HCT116 (cell line): ENCODE measurements at regions not wholly inside any gene's neighbourhood (a gene's known extent, or its start where the extent isn't known, plus 50 kb on each side); places are given as distances from the start of the nearest gene placed in this dataset.

ENCODE experiments used
- ATAC-seq: fragments of 200-7000 bp; cut with Tn5 transposase; 2 replicates; pipeline ENCODE4 v1.9.1; 2020; ENCODE audit warnings: mild to moderate bottlenecking, moderate library complexity
- BruUV-seq: library from RNA; stranded (reverse); fragments of 400-500 nt; replicated peaks from 2 replicates; lab custom pipeline; 2021; lab: Mats Ljungman, UMichigan
- CTCF ChIA-PET: fragments of 300-600 bp; sonication (Branson Sonifier 250); formaldehyde crosslinking; loops from one replicate; lab custom pipeline; 2021; ENCODE audit warnings: antibody characterized with exemption; lab: Charles Lee
- POLR2A ChIA-PET: fragments of 300-600, 350-600 bp; sonication (Branson Sonifier 250); formaldehyde crosslinking; loops from one replicate; lab custom pipeline; 2021; ENCODE audit warnings: antibody characterized with exemption; lab: Charles Lee
- RAD21 ChIA-PET, 2 experiments: fragments of 300-600 bp; sonication (Branson Sonifier 250); formaldehyde crosslinking; loops; one replicate each; lab custom pipeline; 2023; ENCODE audit warnings: low total read pairs in 2 of 2; ENCODE audit not compliant: uncharacterized antibody in 2 of 2, unreplicated experiment in 2 of 2, low non-redundant PET in 1 of 2; lab: Charles Lee
- DNase-seq: peaks from one replicate; pipeline ENCODE4 v3.0.0-alpha.2; 2010; ENCODE audit warnings: low read depth, low spot score
- H2AFZ ChIP-seq: fragments of 200-600 bp; shearing (Covaris generic), sonication (generic); 2 replicates; pipeline ENCODE4 v1.6.1; 2017; ENCODE audit warnings: low read depth, mixed run types, mixed read lengths, antibody characterized with exemption, low read length; ENCODE audit not compliant: poor library complexity, severe bottlenecking
- H3K27ac ChIP-seq: 2 replicates; pipeline ENCODE4 v1.5.1; 2012; ENCODE audit warnings: low read depth, low read length
- H3K27me3 ChIP-seq: fragments of 200-600 bp; sonication (generic); 2 replicates; pipeline ENCODE4 v1.6.1; 2016; ENCODE audit warnings: mixed run types, low read length, mixed read lengths; ENCODE audit not compliant: insufficient read depth
- H3K36me3 ChIP-seq, 2 experiments: fragments of 200-500 bp in 1 of 2; fragments of 200-600 bp in 1 of 2; sonication (Bioruptor generic) in 1 of 2; sonication (generic) in 1 of 2; 2 replicates each; pipeline versions ENCODE4 v1.5.1 to v1.6.1; 2014 to 2016; ENCODE audit warnings: low read length in 2 of 2, inconsistent platforms in 1 of 2, mixed read lengths in 1 of 2, mixed run types in 1 of 2; ENCODE audit not compliant: insufficient read depth in 2 of 2, control insufficient read depth in 1 of 2
- H3K4me1 ChIP-seq, 2 experiments: fragments of 200-600 bp in 1 of 2; sonication (generic) in 1 of 2; 2 replicates each; pipeline versions ENCODE4 v1.5.1 to v1.6.1; 2012 to 2017; ENCODE audit warnings: low read length in 2 of 2, inconsistent platforms in 1 of 2, mild to moderate bottlenecking in 1 of 2, mixed read lengths in 1 of 2, mixed run types in 1 of 2, moderate library complexity in 1 of 2; ENCODE audit not compliant: insufficient read depth in 2 of 2, control insufficient read depth in 1 of 2
- H3K4me2 ChIP-seq: fragments of 200-600 bp; sonication (generic); 2 replicates; pipeline ENCODE4 v1.6.1; 2017; ENCODE audit warnings: mixed run types, low read length, mixed read lengths
- H3K4me3 ChIP-seq, 2 experiments: fragments of 200-600 bp in 1 of 2; sonication (generic) in 1 of 2; replicated peaks in 1 of 2; 2 replicates each; pipeline ENCODE4 v1.5.1; 2011 to 2016; ENCODE audit warnings: low read length in 2 of 2, control low read depth in 1 of 2, low read depth in 1 of 2, mild to moderate bottlenecking in 1 of 2, mixed read lengths in 1 of 2, mixed run types in 1 of 2
- H3K79me2 ChIP-seq: fragments of 200-600 bp; sonication (generic); 2 replicates; pipeline ENCODE4 v1.6.1; 2017; ENCODE audit warnings: mild to moderate bottlenecking, mixed run types, low read length, moderate library complexity, mixed read lengths; ENCODE audit not compliant: insufficient read depth
- H3K9ac ChIP-seq: fragments of 200-600 bp; sonication (generic); 2 replicates; pipeline ENCODE4 v1.6.1; 2016; ENCODE audit warnings: low read length, mixed read lengths
- H3K9me2 ChIP-seq: fragments of 200-600 bp; sonication (generic), shearing (Covaris generic); 2 replicates; pipeline ENCODE4 v1.6.1; 2017; ENCODE audit warnings: mixed run types, mild to moderate bottlenecking, moderate library complexity; ENCODE audit not compliant: insufficient read depth
- H3K9me3 ChIP-seq, 2 experiments: fragments of 200-500 bp in 1 of 2; fragments of 200-600 bp in 1 of 2; sonication (Bioruptor generic) in 1 of 2; sonication (generic) in 1 of 2; 2 replicates each; pipeline ENCODE4 v1.6.1; 2014 to 2017; ENCODE audit warnings: low read length in 2 of 2, mixed read lengths in 2 of 2, inconsistent platforms in 1 of 2, low read depth in 1 of 2, mild to moderate bottlenecking in 1 of 2, mixed run types in 1 of 2, moderate library complexity in 1 of 2; ENCODE audit not compliant: control insufficient read depth in 1 of 2, insufficient read depth in 1 of 2
- H4K20me1 ChIP-seq: fragments of 200-600 bp; sonication (generic), shearing (Covaris generic); 2 replicates; pipeline ENCODE4 v1.6.1; 2017; ENCODE audit warnings: mixed run types, mild to moderate bottlenecking, moderate library complexity; ENCODE audit not compliant: insufficient read depth
- ATF3 ChIP-seq: IDR thresholded peaks from 2 replicates; pipeline ENCODE4 v1.6.1; 2012
- CBX3 ChIP-seq: IDR thresholded peaks from 2 replicates; pipeline ENCODE4 v1.6.1; 2012; ENCODE audit warnings: low read depth
- CEBPB ChIP-seq: IDR thresholded peaks from 2 replicates; pipeline ENCODE4 v1.6.1; 2012; ENCODE audit warnings: low read depth
- CTCF ChIP-seq, 3 experiments: fragments of 200-600 bp in 1 of 3; sonication (generic) in 1 of 3; IDR thresholded peaks in 2 of 3; conservative IDR thresholded peaks in 1 of 3; 2 replicates each; pipeline ENCODE4 v1.5.1; 2012 to 2017; ENCODE audit warnings: low read depth in 2 of 3, low read length in 2 of 3, antibody characterized with exemption in 1 of 3, borderline replicate concordance in 1 of 3, control low read depth in 1 of 3, mild to moderate bottlenecking in 1 of 3, mixed read lengths in 1 of 3, mixed run types in 1 of 3, moderate library complexity in 1 of 3; ENCODE audit not compliant: insufficient read depth in 1 of 3
- EGR1 ChIP-seq: IDR thresholded peaks from 2 replicates; pipeline ENCODE4 v1.6.1; 2012; ENCODE audit warnings: low read depth
- ELF1 ChIP-seq: IDR thresholded peaks from 2 replicates; pipeline ENCODE4 v1.6.1; 2012; ENCODE audit warnings: low read depth, borderline replicate concordance
- EZH2phosphoT487 ChIP-seq: fragments of 200-600 bp; IDR thresholded peaks from 2 replicates; pipeline ENCODE4 v1.6.1; 2018; ENCODE audit warnings: antibody characterized with exemption, borderline replicate concordance
- REST ChIP-seq: IDR thresholded peaks from 2 replicates; pipeline ENCODE4 v1.6.1; 2012; ENCODE audit warnings: low read depth
- YY1 ChIP-seq: IDR thresholded peaks from 2 replicates; pipeline ENCODE4 v1.6.1; 2011; ENCODE audit warnings: low read length, low read depth, moderate library complexity, mild to moderate bottlenecking; ENCODE audit not compliant: insufficient replicate concordance; ENCODE audit errors: extremely low read depth
- ZBTB33 ChIP-seq: IDR thresholded peaks from 2 replicates; pipeline ENCODE4 v1.6.1; 2011; ENCODE audit warnings: mild to moderate bottlenecking, low read length, moderate library complexity; ENCODE audit not compliant: insufficient replicate concordance; ENCODE audit errors: extremely low read depth
- intact Hi-C: fragments of 100-400 bp; cut with micrococcal nuclease; formaldehyde crosslinking; loops from 2 replicates; pipeline ENCODE4 v1.10.0; 2022

GRCh38 chr18:75898651-75899050 lies 471.1 kb upstream of the SMIM21 start:
- no TSS peak for BruUV-seq
- H3K4me2 ChIP-seq: no peak overlapping the region
- no peak overlapping the region for H2AFZ ChIP-seq
- DNase-seq (no peak), ATAC-seq (no peak)
- H3K27me3 ChIP-seq: no peaks in the 10 kb centered on the region
- ChIA-PET CTCF (no interaction called here), POLR2A (no interaction called here), RAD21 (no interaction called here)
- no peaks in the 10 kb centered on the region for H4K20me1 ChIP-seq
- H3K27ac ChIP-seq: no peak overlapping the region
- intact Hi-C loops: loop anchor here (10.0 kb wide), 2 partner anchors 446 to 1244 kb away; no protein-coding TSS in a partner anchor
- no peak overlapping the region for H3K9ac ChIP-seq
- H3K4me3 ChIP-seq: no peak overlapping the region
- no peaks in the 10 kb centered on the region for H3K9me3 ChIP-seq
- H3K79me2 ChIP-seq: no peaks in the 10 kb centered on the region
- TF ChIP-seq YY1: no peak
- no peak for TF ChIP-seq CTCF (IDR thresholded peaks at IDR 0.05 in 2 of 3, conservative IDR thresholded peaks at IDR 0.05 in 1 of 3; ENCODE audit: borderline replicate concordance in 1 of 3, insufficient read depth in 1 of 3, low read depth in 2 of 3, low read length in 2 of 3)
- no peak for TF ChIP-seq ATF3
- TF ChIP-seq CBX3: no peak
- no peak for TF ChIP-seq CEBPB
- TF ChIP-seq EZH2phosphoT487: no peak
- TF ChIP-seq EGR1: no peak
- TF ChIP-seq ELF1: no peak
- TF ChIP-seq REST: no peak
- TF ChIP-seq ZBTB33: no peak
- H3K9me2 ChIP-seq: no peaks in the 10 kb centered on the region
- H3K4me1 ChIP-seq: no peaks in the 10 kb centered on the region
- no peaks in the 10 kb centered on the region for H3K36me3 ChIP-seq
